Endothelial cell of umbilical vein (primary cell): ENCODE measurements at regions not wholly inside any gene's neighbourhood (a gene's known extent, or its start where the extent isn't known, plus 50 kb on each side); places are given as distances from the start of the nearest gene placed in this dataset.

Source experiments
- BruUV-seq: library from RNA; stranded (reverse); fragments of 400-500 nt; replicated peaks from 2 replicates; lab custom pipeline; 2021; lab: Mats Ljungman, UMichigan
- CTCF ChIA-PET: fragments of 300-600, 350-600 bp; sonication (Branson Sonifier 250); formaldehyde crosslinking; loops from one replicate; lab custom pipeline; 2021; ENCODE audit warnings: antibody characterized with exemption, inconsistent platforms; lab: Charles Lee
- POLR2A ChIA-PET: fragments of 300-600, 350-600 bp; sonication (Branson Sonifier 250); formaldehyde crosslinking; loops from one replicate; lab custom pipeline; 2021; ENCODE audit warnings: antibody characterized with exemption, inconsistent platforms; lab: Charles Lee
- DNase-seq: peaks from one replicate; pipeline ENCODE4 v3.0.0-alpha.2; 2011; ENCODE audit warnings: low read depth, low spot score
- FAIRE-seq: peaks from 2 replicates; lab custom pipeline; 2011; peaks lifted over from hg19 to GRCh38; lab: Jason Lieb, UNC
- H2AFZ ChIP-seq: 2 replicates; pipeline ENCODE4 v1.6.0; 2012; ENCODE audit warnings: low read depth, low read length, control low read depth, inconsistent platforms
- H3K27ac ChIP-seq: 2 replicates; pipeline ENCODE4 v1.5.1; 2011; ENCODE audit warnings: low read depth, mild to moderate bottlenecking, control low read depth, low read length, moderate library complexity; ENCODE audit not compliant: insufficient read depth
- H3K27me3 ChIP-seq, 2 experiments: 2 replicates each; pipeline versions ENCODE4 v1.6.0 to v1.6.1; 2011; ENCODE audit warnings: low read length in 2 of 2, mixed read lengths in 1 of 2; ENCODE audit not compliant: control insufficient read depth in 2 of 2, insufficient read depth in 2 of 2
- H3K36me3 ChIP-seq, 2 experiments: 2 replicates in 1 of 2; 3 replicates in 1 of 2; pipeline ENCODE4 v1.5.1; 2011; ENCODE audit warnings: low read length in 2 of 2, mild to moderate bottlenecking in 1 of 2, moderate library complexity in 1 of 2; ENCODE audit not compliant: control insufficient read depth in 2 of 2, insufficient read depth in 2 of 2; ENCODE audit errors: extremely low read depth in 1 of 2
- H3K4me1 ChIP-seq: 3 replicates; pipeline ENCODE4 v1.5.1; 2011; ENCODE audit warnings: mild to moderate bottlenecking, low read length; ENCODE audit not compliant: control insufficient read depth, insufficient read depth; ENCODE audit errors: extremely low read depth
- H3K4me2 ChIP-seq: 2 replicates; pipeline ENCODE4 v1.6.1; 2011; ENCODE audit warnings: low read length, control low read depth, mixed read lengths; ENCODE audit not compliant: insufficient read depth
- H3K4me3 ChIP-seq, 3 experiments: fragments of 200-600 bp in 1 of 3; sonication (generic), shearing (Covaris generic) in 1 of 3; replicated peaks in 1 of 3; 2 replicates each; pipeline ENCODE4 v1.5.1; 2011 to 2016; ENCODE audit warnings: control low read depth in 3 of 3, low read length in 3 of 3, mild to moderate bottlenecking in 2 of 3, inconsistent platforms in 1 of 3, low read depth in 1 of 3, moderate library complexity in 1 of 3; ENCODE audit not compliant: insufficient read depth in 1 of 3
- H3K79me2 ChIP-seq: 2 replicates; pipeline ENCODE4 v1.6.0; 2012; ENCODE audit warnings: low read length, inconsistent platforms; ENCODE audit not compliant: control insufficient read depth, insufficient read depth
- H3K9ac ChIP-seq: replicated peaks from 2 replicates; pipeline ENCODE3; 2011; ENCODE audit warnings: low read length, control low read depth; ENCODE audit not compliant: insufficient read depth; ENCODE audit errors: extremely low read depth
- H3K9me1 ChIP-seq: replicated peaks from 3 replicates; pipeline ENCODE4 v1.6.0; 2011; ENCODE audit warnings: mild to moderate bottlenecking, low read length; ENCODE audit not compliant: control insufficient read depth, insufficient read depth; ENCODE audit errors: extremely low read depth
- H3K9me3 ChIP-seq: replicated peaks from 2 replicates; pipeline ENCODE4 v1.5.1; 2012; ENCODE audit warnings: low read length, inconsistent platforms; ENCODE audit not compliant: control insufficient read depth, insufficient read depth
- H4K20me1 ChIP-seq: replicated peaks from 2 replicates; pipeline ENCODE3; 2011; ENCODE audit warnings: mild to moderate bottlenecking, low read length; ENCODE audit not compliant: control insufficient read depth, insufficient read depth; ENCODE audit errors: extremely low read depth
- CTCF ChIP-seq, 2 donors: IDR thresholded peaks; 1 replicate in 1 of 2; 2 replicates in 1 of 2; pipeline ENCODE4 v1.5.1; 2011; ENCODE audit warnings: low read length in 2 of 2, mild to moderate bottlenecking in 2 of 2, moderate library complexity in 2 of 2, control low read depth in 1 of 2, inconsistent platforms in 1 of 2, low read depth in 1 of 2; ENCODE audit not compliant: insufficient read depth in 1 of 2; ENCODE audit errors: extremely low read depth in 1 of 2
- EZH2 ChIP-seq: IDR thresholded peaks from 2 replicates; pipeline ENCODE4 v1.6.1; 2012; ENCODE audit warnings: borderline replicate concordance, low read depth, mild to moderate bottlenecking, moderate library complexity, low read length, inconsistent platforms; ENCODE audit not compliant: severe bottlenecking
- FOS ChIP-seq: IDR thresholded peaks from 2 replicates; pipeline ENCODE4 v1.6.1; 2011; ENCODE audit warnings: mild to moderate bottlenecking, low read length, moderate library complexity, borderline replicate concordance; ENCODE audit not compliant: insufficient read depth
- GATA2 ChIP-seq: IDR thresholded peaks from 2 replicates; pipeline ENCODE4 v1.7.0; 2011; ENCODE audit warnings: low read depth, mild to moderate bottlenecking, moderate library complexity, mixed read lengths, low read length; ENCODE audit not compliant: insufficient read length, insufficient read depth
- JUN ChIP-seq: IDR thresholded peaks from 2 replicates; pipeline ENCODE4 v1.6.1; 2011; ENCODE audit warnings: borderline replicate concordance, low read depth; ENCODE audit not compliant: insufficient read length, insufficient read depth
- MAX ChIP-seq: IDR thresholded peaks from 2 replicates; pipeline ENCODE4 v1.6.1; 2011; ENCODE audit not compliant: insufficient read depth, insufficient read length
- MYC ChIP-seq: IDR thresholded peaks from one replicate; pipeline ENCODE4 v1.6.1; 2011; ENCODE audit warnings: mild to moderate bottlenecking, low read depth, low read length
- POLR2A ChIP-seq: IDR thresholded peaks from 2 replicates; pipeline ENCODE4 v1.6.1; 2012; ENCODE audit warnings: low read depth, mild to moderate bottlenecking, control low read depth, low read length
- POLR2AphosphoS5 ChIP-seq: IDR thresholded peaks from 2 replicates; pipeline ENCODE4 v1.6.1; 2012; ENCODE audit warnings: low read depth, mild to moderate bottlenecking, control low read depth, low read length, moderate library complexity; ENCODE audit not compliant: insufficient read depth
- dilution Hi-C: fragments of 300-500 bp; cut with MboI; formaldehyde crosslinking; loops from one replicate; pipeline ENCODE4 v1.15.0; 2019; ENCODE audit warnings: low sequenced_read_pairs; ENCODE audit not compliant: extremely low pct_ligation_motif_present
- intact Hi-C: fragments of 100-400 bp; cut with micrococcal nuclease; formaldehyde crosslinking; loops from one replicate; pipeline ENCODE4 v1.10.0; 2022

GRCh38 chr12:83985084-83985483 lies 927.5 kb downstream of the SLC6A15 start:
- no peaks in the 10 kb centered on the region for H3K36me3 ChIP-seq
- ChIA-PET CTCF (no interaction called here), POLR2A (no interaction called here)
- no peak for FAIRE-seq
- H3K9me3 ChIP-seq, result no peaks in the 10 kb centered on the region
- no peaks in the 10 kb centered on the region for H3K9me1 ChIP-seq
- no TSS peak for BruUV-seq
- no peak overlapping the region for H2AFZ ChIP-seq
- TF ChIP-seq EZH2 (no peak), CTCF (IDR thresholded peaks at IDR 0.05; ENCODE audit: extremely low read depth in 1 of 2, insufficient read depth in 1 of 2, low read depth in 1 of 2, low read length in 2 of 2) (no peak), POLR2A (no peak), MYC (no peak), POLR2AphosphoS5 (no peak), FOS (no peak), MAX (no peak), GATA2 (no peak), JUN (no peak)
- no peaks in the 10 kb centered on the region for H3K79me2 ChIP-seq
- no peak for DNase-seq
- no peak overlapping the region for H3K4me2 ChIP-seq
- H3K27ac ChIP-seq, result no peak overlapping the region
- no peak overlapping the region for H3K4me3 ChIP-seq
- no peaks in the 10 kb centered on the region for H3K27me3 ChIP-seq
- dilution Hi-C loops, result no loop called here
- intact Hi-C loops, result no loop called here
- H4K20me1 ChIP-seq, result no peaks in the 10 kb centered on the region
- H3K4me1 ChIP-seq, result no peaks in the 10 kb centered on the region
- no peak overlapping the region for H3K9ac ChIP-seq
